Ishikawa (cell line): ENCODE measurements at regions not wholly inside any gene's neighbourhood (a gene's known extent, or its start where the extent isn't known, plus 50 kb on each side); places are given as distances from the start of the nearest gene placed in this dataset.

Experiments
- CEBPB ChIP-seq: IDR thresholded peaks from 2 replicates; pipeline ENCODE4 v1.6.1; 2012
- CREB1 ChIP-seq: IDR thresholded peaks from 2 replicates; pipeline ENCODE4 v1.6.1; 2012; ENCODE audit warnings: low read depth
- EGR1 ChIP-seq: IDR thresholded peaks from 2 replicates; pipeline ENCODE4 v1.6.1; 2012
- EP300 ChIP-seq: IDR thresholded peaks from 2 replicates; pipeline ENCODE4 v1.6.1; 2012; ENCODE audit warnings: borderline replicate concordance
- FOXM1 ChIP-seq: IDR thresholded peaks from 2 replicates; pipeline ENCODE4 v1.6.1; 2012; ENCODE audit warnings: low read depth, borderline replicate concordance
- MAX ChIP-seq: IDR thresholded peaks from 2 replicates; pipeline ENCODE4 v1.6.1; 2012
- NFIC ChIP-seq: IDR thresholded peaks from 2 replicates; pipeline ENCODE4 v1.6.1; 2012
- RAD21 ChIP-seq: IDR thresholded peaks from 2 replicates; pipeline ENCODE4 v1.6.1; 2012; ENCODE audit warnings: low read depth
- REST ChIP-seq: IDR thresholded peaks from 2 replicates; pipeline ENCODE4 v1.6.1; 2012; ENCODE audit warnings: low read depth, mild to moderate bottlenecking
- TAF1 ChIP-seq: IDR thresholded peaks from 2 replicates; pipeline ENCODE4 v1.6.1; 2012; ENCODE audit warnings: low read depth, mild to moderate bottlenecking
- TCF12 ChIP-seq: IDR thresholded peaks from 2 replicates; pipeline ENCODE4 v1.6.1; 2012; ENCODE audit warnings: low read depth
- TEAD4 ChIP-seq: IDR thresholded peaks from 2 replicates; pipeline ENCODE4 v1.6.1; 2012
- USF1 ChIP-seq: IDR thresholded peaks from 2 replicates; pipeline ENCODE4 v1.6.1; 2012
- YY1 ChIP-seq: IDR thresholded peaks from 2 replicates; pipeline ENCODE4 v1.6.1; 2012; ENCODE audit warnings: low read depth
- ZBTB7A ChIP-seq: IDR thresholded peaks from 2 replicates; pipeline ENCODE4 v1.6.1; 2012; ENCODE audit warnings: low read depth

GRCh38 chrX:125507119-125507518 lies 187.4 kb downstream of the TEX13C start:
- TF ChIP-seq TAF1 (no peak), MAX (no peak), USF1 (no peak), FOXM1 (no peak), NFIC (no peak), EGR1 (no peak), REST (no peak), EP300 (no peak), TEAD4 (no peak), ZBTB7A (no peak), TCF12 (no peak), CEBPB (no peak), RAD21 (no peak), CREB1 (no peak), YY1 (no peak)

- no peak for TF ChIP-seq YY1
- TF ChIP-seq REST = no peak
- no peak for TF ChIP-seq TCF12
- no peak for TF ChIP-seq MAX
- no peak for TF ChIP-seq EP300
- TF ChIP-seq RAD21 = no peak
- no peak for TF ChIP-seq NFIC
- TF ChIP-seq CEBPB = no peak
- no peak for TF ChIP-seq ZBTB7A
- TF ChIP-seq EGR1 = no peak
- TF ChIP-seq TEAD4 = no peak
- no peak for TF ChIP-seq USF1
- TF ChIP-seq TAF1 = no peak
- TF ChIP-seq FOXM1 = no peak
- no peak for TF ChIP-seq CREB1
These were observed 200.4 kb downstream of the TEX13C start for GRCh38 chrX:125520029-125520428.

DNA sequence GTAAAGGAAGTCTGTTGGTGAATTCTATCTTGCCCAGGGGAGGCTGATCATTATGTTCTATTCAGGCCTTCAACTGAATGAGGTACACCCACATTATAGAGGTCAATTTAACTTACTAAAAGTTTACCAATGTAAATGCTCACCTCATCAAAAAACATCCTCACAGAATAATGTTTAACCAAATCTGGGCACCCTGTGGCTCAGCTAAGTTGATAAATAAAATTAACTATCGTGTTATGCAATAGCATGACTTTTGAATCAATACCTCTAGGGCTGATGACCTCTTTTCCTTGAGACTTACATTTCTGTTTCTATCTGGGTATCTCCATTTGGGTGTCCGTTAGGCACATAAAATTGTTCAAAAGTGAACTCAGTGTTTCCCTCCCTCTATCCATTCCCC lies 203.1 kb downstream of the TEX13C start:
- TF ChIP-seq TEAD4 (no peak), USF1 (no peak), FOXM1 (no peak), CREB1 (no peak), REST (no peak), ZBTB7A (no peak), NFIC (no peak), EGR1 (no peak), EP300 (no peak), CEBPB (no peak)

GRCh38 chrX:125532411-125533089 lies 212.9 kb downstream of the TEX13C start:
- TF ChIP-seq FOXM1 (no peak), ZBTB7A (no peak), CEBPB (no peak), EGR1 (no peak), TCF12 (no peak), CREB1 (no peak), MAX (no peak), TEAD4 (no peak), RAD21 (no peak), NFIC (no peak), USF1 (no peak), EP300 (no peak), REST (no peak), TAF1 (no peak), YY1 (no peak)
